CD4-positive, alpha-beta T cell treated with Interleukin-12 subunit alpha and Interleukin-12 subunit beta, for 1 hour (primary cell): ENCODE measurements at regions not wholly inside any gene's neighbourhood (a gene's known extent, or its start where the extent isn't known, plus 50 kb on each side); places are given as distances from the start of the nearest gene placed in this dataset.
"Not testable (repeated sequence)": the region's sequence is repeated elsewhere in the genome, so short reads cannot be mapped to it uniquely, and the experiment has no call there.

ENCODE experiments used
- DNase-seq: peaks from one replicate; pipeline ENCODE4 v3.0.0-alpha.2; 2020

DNA sequence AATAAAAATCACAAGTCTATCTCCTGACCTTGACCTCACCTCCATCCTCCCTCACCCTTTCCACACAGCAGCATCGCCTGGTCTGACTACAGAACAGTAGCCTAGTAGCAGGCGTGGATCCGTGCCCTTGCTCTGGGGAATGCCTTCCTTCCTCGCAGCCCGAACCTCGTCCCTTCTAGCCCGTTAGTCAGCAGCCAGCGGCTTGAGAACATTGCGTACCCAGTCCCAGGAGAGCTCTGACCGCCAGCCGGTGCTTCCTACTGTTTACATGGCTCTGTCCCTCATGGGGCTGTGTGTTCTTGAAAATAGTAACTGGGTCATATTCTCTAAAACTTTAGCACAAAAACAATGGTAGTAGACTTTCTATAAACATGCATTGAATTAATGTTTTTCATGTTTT, 682.7 kb upstream of the IGFBP3 start:
- DNase-seq = no peak

DNA sequence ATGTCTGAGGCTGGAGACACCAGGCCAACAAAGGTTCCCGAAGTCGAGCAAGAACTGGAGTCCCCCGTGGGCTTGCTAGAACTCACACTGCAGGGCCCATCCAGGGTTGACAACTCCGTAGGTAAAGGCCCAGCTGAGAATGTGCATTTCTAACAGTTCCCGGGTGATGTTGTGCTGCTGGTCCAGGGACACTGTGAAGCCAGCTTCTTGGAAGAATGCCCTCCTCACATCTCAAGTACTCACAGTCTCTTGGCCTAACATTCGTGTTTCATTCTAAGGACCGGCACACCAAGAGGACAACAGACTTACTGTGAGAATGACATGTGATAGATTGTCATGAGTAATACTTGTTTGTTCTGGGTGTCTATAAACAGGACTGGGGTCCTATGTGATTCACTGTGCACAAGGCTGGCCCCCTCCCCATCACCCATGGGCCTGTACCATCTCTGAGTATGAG, 682.3 kb upstream of the IGFBP3 start:
- no peak for DNase-seq

DNA sequence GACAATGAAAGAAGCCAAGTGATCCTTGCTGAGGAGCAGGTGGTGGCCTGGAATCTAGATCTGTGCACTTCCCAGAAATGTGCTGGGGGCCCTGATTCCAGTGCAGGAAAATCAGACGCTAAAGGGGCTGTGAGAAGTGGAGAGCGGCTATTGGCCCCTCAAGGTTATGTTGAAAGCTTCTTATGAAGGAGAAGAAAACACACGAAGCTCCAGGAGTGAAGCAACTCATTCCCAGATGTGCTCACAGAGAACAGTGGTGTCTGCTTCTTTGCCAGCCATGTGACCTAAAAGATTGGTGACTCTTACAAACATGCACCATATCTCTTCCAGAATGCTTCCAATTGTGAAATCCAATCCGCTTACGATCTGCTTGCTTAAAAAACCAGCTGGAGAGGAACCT, 679.3 kb upstream of the IGFBP3 start:
- DNase-seq = no peak

DNA sequence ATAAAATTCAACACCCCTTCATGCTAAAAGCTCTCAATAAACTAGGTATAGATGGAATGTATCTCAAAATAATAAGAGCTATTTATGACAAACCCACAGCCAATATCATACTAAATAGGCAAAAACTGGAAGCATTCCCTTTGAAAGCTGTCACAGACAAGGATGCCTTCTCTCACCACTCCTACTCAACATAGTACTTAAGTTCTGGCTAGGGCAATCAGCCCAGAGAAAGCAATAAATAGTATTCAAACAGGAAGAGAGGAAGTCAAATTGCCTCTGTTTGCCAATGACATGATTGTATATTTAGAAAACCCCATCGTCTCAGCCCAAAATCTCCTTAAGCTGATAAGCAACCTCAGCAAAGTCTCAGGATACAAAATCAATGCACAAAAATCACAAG, 673.8 kb upstream of the IGFBP3 start:
- DNase-seq = not testable (repeated sequence)

DNA sequence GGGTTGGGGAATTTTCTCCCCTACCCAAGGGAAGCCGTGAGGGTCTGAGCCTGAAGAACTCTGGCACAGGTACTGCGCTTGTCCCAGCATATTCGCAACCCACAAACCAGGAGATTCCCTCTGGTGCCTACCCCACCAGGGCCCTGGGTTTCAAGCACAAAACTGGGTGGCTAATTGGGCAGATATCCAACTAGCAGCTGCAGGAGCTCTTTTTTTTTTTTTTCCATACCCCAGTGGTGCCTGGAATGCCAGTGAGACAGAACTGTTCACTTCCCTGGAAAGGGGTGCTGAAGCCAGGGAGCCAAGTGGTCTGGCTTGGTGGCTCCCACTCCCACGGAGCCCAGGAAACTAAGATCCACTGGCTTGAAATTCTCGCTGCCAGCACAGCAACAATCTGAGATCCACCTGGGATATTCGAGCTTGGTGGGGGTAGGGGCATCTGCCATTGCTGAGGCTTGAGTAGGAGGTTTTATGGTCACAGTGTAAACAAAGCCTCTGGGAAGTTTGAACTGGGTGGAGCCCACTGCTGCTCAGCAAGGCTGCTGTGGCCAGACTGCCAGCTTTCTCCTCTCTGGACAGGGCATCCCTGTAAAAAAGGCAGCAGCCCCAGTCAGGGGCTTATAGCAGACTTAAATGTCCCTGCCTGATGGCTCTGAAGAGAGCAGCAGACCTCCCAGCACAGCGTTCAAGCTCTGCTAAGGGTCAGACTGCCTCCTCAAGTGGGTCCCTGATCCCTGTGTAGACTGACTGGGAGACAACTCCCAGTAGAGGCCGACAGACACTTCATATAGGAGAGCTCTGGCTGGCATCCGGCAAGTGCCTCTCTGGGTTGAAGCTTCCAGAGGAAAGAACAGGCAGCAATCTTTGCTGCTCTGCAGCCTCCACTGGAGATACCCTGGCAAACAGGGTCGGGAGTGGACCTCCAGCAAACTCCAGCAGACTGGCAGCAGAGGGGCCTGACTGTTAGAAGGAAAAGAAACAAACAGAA, 670.1 kb upstream of the IGFBP3 start:
- DNase-seq = not testable (repeated sequence)

DNA sequence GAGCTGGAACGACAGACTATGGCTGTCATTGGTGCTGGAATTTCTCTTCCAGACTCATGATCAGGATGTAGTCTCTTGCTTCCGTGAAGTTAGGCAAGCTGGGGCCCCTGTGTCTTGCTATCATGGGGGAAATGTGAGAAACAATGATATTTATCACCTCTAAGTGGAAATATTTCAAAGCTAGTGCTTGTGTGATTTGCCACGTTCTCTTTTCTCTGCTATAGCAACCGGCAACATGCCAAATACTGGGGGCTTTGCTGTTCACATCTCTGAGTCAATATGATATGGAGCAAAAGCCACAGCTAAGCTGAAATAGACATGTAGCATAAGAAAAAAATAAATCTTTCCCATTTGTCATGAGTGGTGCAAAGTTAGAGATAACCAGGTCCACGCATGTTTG, 668.2 kb upstream of the IGFBP3 start:
- DNase-seq = no peak

DNA sequence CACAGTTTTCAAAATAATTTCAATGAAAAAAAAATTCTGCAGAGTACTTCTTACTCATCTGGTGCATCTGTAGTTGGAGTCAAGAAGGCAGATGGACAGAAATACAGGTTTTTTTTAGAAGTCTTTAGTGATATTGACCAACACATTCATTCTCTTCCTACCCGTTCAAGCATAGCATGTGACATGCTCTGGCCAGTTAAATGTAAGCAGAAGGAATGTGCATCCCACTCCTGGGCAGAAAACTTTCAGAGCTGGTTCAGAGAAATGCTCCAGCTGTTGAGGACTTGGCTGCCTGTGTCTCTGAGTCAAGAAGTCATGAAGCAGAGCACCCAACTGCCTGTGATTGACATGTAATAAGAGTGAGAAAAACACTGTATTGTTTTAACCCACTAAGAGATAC, 665.3 kb upstream of the IGFBP3 start:
- DNase-seq = no peak

DNA sequence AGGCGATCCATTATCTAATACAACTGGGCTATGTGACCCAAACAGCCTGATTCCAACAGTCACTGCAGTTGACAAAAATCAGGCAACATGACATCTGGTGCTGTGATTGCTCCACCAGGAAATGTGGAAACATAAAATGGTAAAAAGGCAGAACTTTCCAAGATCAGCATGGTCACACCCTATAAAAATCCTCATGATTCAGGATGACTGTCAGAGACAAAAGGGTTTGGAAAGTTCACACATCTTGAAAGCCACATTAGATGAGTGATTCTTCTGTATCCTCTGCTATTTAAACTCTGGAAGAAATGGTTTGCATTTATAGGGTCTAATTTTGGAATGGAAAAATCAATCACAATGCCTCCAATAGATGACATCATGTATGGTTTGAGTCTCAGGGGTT, 662.6 kb upstream of the IGFBP3 start:
- no peak for DNase-seq

DNA sequence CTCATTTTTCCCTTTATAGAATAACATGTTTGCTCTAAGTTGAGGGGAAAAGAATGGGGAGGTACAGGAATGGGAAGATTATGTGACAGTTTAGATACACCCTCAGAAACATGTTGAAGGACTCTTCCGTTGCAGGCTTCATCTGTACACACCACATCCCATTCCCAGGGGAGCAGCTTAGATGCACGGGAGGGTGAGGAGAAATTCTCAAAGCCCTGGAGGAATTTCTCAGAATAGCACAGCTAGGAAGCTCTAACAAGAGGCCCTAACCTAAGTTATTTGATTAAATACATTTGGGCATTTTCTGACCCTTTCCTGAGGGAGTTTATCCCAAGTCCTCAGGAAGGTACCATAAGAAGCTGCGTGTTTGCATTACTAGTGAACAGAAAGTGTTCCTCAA, 660.2 kb upstream of the IGFBP3 start:
- DNase-seq = no peak

DNA sequence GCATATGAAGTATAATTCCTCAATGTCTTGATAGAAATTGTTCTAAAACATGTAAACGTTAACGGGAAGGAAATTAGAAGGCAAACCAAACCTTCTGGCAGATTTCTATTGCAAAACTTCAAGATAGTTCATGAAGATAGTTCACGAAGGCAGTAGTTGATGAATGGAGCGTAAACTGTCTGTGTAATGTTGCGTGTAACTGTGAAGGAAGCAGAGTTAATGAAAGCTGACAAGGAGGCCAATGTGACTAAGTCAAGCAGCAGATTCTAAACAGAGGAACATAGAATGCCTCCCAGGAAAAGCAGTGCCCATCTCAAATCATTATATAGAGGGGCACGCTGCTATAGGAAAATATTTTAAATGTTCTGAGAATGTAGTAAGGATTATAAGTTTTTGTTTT, 659.7 kb upstream of the IGFBP3 start:
- no peak for DNase-seq

DNA sequence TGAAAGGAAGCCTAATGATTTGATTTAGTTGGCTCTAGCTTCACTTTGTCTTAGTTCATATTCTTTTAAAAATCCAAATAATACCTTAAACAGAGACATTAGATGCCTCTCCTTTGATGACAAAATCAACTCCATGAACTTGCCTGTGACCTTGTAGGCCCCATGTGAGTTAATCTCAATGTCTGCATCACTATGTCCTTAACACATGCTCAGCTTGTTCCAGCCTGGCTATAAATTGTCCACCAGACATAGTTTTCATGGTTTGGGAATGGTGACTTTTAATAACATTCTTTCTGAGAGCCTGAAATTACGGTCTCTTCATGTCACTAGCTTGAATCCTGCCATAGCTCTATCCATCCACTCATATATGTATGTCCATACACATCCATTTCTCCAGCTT, 656.3 kb upstream of the IGFBP3 start:
- DNase-seq = no peak

DNA sequence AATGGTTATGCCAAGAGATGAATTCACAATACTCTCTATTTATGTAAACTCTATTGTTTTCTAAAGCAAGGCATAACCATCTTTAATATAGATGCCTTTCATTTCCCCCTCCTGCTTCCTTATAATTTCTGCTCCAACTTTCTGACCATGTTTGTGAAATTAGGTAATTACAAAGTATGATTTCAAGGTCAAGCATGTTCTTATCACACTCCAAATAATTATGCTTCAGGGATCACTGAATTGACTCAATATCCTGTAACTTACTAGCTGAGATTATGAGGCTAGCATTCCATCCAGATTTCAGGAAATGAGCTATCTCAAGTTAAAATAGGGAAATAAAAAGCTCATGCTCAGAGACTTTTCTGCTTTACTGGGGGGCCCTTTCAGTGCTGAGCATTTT, 655.9 kb upstream of the IGFBP3 start:
- DNase-seq = no peak

DNA sequence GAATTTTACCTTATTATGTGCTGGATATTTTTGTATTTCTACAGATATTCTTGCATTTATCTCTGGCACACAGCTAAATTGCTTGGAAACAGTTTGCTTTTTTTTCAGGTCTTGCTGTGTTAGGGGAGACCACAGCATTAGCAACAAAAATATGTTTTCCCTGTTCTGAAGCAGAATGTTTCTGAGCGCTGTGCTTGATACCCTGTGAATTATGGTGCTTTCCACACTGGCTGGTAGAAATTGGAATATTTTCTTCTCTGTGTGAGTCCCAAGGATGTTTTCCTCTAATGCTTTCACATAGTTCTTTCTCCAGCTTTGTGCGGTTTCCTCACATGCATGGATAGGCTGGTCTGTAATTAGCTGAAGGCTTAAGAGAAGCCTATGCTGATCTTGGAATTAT, 651.6 kb upstream of the IGFBP3 start:
- DNase-seq = no peak

DNA sequence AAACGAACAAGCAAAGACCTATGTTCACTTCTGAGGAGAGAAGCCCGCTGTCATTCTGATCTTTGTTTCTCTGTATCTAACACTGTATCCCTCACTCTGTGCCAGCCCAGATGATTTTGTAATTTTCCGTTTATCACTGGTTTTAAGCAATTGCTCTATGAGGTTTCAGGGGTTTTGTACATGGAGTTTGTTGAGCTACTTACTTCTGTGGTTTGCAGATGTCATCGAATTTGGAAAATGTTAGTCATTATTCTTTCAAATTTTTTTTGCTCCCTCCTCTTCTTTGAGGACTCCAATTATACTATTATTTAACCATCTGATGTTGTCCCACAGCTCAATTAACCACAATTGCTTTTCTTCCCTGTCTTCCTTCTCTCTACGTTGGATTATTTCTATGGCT, 650.9 kb upstream of the IGFBP3 start:
- no peak for DNase-seq

DNA sequence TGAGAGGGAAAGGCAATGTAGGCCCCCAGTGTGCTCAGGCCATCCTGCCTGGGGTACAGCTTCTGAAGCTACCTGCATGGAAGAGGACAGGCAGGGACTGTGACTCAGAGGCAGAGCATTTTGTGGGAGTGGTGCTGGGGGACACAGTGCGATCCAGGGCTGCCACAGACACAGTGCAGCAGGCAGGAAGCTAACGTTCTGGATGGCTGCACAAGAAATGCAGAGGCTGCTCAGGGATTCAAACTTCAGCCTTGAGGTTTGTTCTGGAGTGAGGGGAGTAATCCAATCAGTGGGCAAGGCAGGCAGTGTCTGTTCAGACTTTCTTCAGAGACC, 648.0 kb upstream of the IGFBP3 start:
- DNase-seq = no peak

DNA sequence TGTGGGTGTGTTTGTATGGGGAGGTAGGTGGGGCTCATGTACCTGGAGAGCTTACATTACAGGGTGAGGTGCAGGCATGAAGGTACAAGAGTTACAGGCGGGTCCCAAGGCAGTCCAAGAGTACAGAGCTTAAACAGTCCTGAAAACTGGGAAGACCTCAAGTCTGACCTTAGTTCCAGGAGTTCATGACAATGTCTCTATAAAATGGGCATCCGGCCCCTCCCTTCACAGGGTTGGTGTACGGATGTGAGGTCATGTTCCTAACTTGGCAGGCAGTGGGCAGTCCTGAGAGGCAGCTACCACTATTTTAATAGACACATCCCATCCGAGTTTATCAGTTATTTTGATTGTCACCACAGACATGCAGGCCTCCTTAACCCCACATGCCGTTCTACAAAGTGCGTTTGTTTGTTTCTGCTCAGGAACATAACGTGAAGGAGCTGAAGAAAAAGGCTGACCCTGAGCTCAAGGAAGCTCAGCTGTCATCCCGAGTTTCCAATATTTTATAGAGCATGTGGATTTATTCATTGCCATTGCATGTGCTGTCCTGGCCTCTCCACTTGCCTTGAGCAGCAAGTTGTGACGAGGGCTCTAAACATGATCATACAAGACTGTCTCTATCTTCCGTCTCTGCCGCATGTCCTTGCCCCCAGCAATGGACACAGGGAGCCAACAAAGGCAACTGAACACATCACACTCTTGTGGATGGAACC, 647.5 kb upstream of the IGFBP3 start:
- DNase-seq = no peak

DNA sequence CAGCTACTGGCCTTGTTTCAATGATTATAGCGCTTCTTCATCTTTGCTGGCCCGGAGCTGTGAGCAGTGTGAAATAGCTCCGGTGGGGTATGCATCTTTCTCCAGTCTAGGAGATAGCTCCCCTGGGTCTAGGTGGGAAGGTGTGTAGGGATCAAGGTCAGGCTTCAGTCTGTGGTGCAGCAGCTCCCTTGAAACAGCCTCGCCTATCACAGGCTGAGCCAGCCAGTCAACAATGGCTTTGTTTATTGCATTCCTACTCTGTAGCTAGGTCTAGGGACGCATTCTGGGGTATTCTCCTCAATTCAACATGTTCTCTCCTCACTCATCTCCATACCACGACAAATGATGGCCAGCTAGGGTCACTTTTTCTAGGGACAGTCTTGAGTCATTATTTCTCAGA, 646.8 kb upstream of the IGFBP3 start:
- no peak for DNase-seq

DNA sequence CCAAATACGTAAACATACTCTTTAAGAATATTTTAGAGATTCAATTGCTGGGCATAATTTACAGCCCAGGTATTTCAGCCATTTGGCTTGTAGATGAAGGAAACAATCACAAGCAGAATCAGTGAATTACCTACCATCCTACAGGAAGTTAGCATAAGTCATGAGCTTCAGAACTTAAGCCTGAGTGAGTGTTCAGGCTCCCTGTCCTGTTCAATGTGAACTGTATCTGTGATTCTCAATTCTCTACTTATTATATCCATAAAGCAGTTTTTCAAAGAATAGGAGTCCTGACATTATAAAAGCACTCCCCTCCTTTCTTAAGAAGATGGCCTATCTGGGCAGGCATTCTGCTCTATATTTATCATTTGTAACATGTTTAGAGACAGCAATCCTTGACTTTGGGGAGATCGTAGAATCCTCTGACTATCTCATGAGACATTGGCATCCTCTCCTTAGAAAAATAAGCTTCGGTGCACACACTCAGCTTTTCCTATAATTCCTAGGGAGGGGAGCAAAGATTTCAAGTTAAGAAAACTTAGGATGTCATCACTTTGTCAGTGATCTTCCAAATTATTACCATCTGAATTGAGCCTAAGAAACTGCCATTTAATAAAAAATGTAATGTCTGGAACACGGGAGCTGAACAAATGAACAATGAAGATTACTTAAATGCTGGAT, 645.2 kb upstream of the IGFBP3 start:
- no peak for DNase-seq

DNA sequence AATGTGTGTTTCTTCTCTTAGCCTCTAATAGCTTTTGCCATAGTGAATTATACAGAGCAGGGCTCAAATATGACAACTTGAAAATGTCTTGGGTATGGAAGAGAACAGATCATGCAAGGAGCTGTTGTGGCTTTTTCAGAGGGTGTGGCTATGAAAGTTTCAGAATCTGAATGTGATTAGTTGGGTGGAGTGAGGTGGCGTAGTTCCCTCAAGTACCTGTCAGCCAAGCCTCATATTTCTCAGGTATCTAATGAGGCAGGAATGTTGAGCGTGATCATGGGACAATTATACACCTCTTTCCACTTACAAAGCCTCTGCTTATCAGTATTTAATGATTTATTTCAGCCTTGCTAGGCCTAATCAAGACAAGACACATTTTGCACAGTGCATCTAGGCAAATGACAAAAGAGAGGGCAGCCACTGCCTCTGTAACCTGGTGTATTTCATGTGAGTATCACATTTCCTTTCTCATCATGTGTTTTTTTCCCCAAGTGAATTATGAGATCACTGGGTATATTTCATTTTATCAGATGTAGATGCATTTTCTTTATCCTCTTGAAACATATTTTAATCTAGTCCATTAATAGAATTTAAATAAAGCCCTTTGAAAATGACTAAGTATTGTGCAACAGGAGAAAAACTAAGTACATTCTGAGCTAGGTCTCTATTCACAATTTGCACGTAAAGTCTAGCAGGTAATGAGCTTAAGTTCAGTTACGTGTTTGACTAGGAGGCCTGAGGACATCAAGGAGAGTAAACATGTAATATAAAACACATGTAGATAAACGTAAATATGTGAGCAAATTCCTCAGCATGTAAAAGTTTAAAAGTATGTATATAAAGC, 644.4 kb upstream of the IGFBP3 start:
- no peak for DNase-seq

DNA sequence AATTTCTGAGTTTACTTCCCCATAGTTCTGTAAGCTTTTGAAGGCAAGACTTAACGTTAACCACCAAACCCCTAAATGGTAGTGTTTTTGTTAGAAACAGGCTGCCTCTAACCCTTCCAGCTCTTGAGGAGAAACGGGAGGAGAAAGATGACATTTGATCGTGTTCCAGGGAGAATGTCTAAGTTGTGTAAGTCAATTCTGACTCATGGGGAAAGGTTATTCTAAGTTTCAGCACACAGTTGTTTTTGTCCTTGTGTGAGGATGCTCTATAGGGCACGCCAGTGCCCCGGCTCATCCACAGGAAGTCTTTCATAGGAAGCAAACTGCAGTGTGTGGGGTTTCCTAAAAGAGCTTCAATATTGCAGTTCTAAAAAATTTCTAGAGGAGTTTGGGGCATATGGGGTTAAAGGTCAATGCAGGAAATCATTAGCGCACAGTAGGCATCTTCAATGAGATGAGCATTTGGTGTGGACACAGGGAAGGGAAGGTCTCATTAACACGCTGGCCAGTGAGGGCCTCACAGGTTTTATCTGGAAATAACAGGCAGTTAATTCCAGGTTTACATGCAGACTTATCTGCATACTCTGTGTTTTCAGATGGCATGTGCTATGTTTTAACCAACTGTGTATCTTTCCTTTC, 638.2 kb upstream of the IGFBP3 start:
- no peak for DNase-seq

DNA sequence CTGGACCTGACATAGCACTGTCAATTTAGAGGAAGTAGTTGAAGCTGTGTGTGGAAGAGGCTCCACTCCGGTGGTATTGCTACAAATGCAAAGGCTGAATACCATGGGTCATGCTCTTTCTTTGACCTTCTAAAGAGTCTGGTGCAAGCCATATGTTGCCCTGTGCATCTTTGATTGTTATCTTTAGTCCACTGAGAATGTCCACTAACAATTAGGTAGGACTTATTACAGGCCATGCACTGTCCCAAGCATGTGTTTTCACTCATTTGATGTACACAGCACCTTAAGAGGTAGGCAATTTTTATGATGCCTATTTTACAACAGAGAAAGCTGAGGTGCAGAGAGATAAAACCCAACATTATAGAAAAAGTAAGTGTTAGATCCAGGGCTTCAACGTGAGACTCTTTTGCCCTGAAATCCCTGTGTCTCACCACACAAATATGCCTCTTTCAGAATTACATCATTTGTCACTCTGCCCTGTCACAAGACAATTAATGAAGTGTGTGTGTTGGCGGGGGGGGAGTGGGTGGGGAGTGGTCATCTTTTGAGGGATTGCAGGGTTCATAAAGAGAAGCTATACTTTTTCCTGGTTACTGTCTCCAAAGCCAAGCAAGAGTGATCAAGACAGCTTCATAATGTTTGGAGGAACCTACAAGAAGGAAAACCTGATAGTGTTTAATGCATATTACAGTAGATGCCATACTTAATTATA, 637.6 kb upstream of the IGFBP3 start:
- DNase-seq = no peak

DNA sequence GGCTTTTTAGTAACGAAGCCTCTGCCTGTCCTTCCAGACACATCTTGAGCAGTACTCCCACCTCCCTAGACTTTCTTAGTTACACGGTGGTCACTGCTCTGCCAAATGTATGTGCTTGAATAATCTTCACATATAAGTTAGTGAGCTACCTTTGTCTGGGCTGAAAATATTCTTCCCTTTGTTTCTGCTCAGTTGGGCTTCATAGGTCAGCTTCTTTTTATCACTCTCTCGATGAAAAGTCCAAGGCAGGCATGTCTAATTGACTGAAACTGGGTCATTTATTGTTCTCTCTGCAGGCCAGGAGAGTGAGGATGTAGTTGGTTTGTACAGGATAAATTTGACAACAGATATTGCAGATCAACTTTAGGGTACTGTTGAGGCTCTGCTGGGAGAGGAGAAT, 636.7 kb upstream of the IGFBP3 start:
- DNase-seq = no peak
